ENCODE measurements at regions not wholly inside any gene's neighbourhood (a gene's known extent, or its start where the extent isn't known, plus 50 kb on each side); places are given as distances from the start of the nearest gene placed in this dataset.

DNA sequence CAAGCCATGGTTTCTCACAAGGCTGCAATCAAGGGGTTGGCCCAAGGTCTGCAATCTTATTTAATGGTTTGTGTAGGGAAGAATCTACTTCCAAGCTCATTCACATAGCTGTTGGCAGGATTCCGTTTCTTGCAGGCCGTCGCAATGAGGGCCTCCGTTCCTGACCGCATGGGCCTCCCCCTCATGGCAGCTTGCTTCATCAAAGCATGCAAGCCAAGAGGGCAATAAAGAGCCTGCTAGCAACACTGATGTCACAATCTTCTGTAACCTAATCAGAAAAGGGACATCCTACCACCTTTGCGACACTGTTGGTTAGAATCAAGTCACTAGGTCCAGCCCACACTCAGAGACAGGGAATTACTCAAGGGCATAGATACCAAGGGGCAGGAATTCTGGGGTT, 95.5 kb downstream of the CCT6B start:
- BruUV-seq (replicated peaks) = no TSS peak
- Histone ChIP-seq H3K36me3 (ENCODE audit: insufficient read depth, low read length, poor library complexity, severe bottlenecking) (no peaks in the 10 kb centered on the region), H3K27me3 (replicated peaks; ENCODE audit: insufficient read depth, low read depth, low read length, poor library complexity) (no peaks in the 10 kb centered on the region), H3K9me3 (ENCODE audit: low read depth, low read length, poor library complexity, severe bottlenecking) (no peaks in the 10 kb centered on the region), H3K4me3 (ENCODE audit: low read depth, low read length, poor library complexity, severe bottlenecking) (no peak overlapping the region), H3K4me1 (ENCODE audit: insufficient read depth, low read length, poor library complexity, severe bottlenecking) (no peaks in the 10 kb centered on the region), H3K27ac (ENCODE audit: low read depth, low read length, poor library complexity, severe bottlenecking) (no peak overlapping the region)
- intact Hi-C loops (cut with micrococcal nuclease; ENCODE audit: unreplicated experiment) = no loop called here
- no peak for TF ChIP-seq EZH2 (IDR thresholded peaks at IDR 0.05; ENCODE audit: borderline replicate concordance, low read depth, low read length, poor library complexity, severe bottlenecking)
- TF ChIP-seq, protein P1, sequence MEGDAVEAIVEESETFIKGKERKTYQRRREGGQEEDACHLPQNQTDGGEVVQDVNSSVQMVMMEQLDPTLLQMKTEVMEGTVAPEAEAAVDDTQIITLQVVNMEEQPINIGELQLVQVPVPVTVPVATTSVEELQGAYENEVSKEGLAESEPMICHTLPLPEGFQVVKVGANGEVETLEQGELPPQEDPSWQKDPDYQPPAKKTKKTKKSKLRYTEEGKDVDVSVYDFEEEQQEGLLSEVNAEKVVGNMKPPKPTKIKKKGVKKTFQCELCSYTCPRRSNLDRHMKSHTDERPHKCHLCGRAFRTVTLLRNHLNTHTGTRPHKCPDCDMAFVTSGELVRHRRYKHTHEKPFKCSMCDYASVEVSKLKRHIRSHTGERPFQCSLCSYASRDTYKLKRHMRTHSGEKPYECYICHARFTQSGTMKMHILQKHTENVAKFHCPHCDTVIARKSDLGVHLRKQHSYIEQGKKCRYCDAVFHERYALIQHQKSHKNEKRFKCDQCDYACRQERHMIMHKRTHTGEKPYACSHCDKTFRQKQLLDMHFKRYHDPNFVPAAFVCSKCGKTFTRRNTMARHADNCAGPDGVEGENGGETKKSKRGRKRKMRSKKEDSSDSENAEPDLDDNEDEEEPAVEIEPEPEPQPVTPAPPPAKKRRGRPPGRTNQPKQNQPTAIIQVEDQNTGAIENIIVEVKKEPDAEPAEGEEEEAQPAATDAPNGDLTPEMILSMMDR (conservative IDR thresholded peaks at IDR 0.05; ENCODE audit: low read depth, low read length) = no peak
- DNase-seq (ENCODE audit: low spot score) = no peak
- CTCF ChIA-PET = no interaction called here
- POLR2A ChIA-PET (ENCODE audit: low non-redundant PET) = no interaction called here

- no peak overlapping the region for H3K4me3 ChIP-seq (ENCODE audit: low read depth, low read length, poor library complexity, severe bottlenecking)
- H3K9me3 ChIP-seq (ENCODE audit: low read depth, low read length, poor library complexity, severe bottlenecking) = no peaks in the 10 kb centered on the region
- ChIA-PET CTCF (no interaction called here), POLR2A (ENCODE audit: low non-redundant PET) (no interaction called here)
- BruUV-seq (replicated peaks) = no TSS peak
- H3K36me3 ChIP-seq (ENCODE audit: insufficient read depth, low read length, poor library complexity, severe bottlenecking) = no peaks in the 10 kb centered on the region
- no peak overlapping the region for H3K27ac ChIP-seq (ENCODE audit: low read depth, low read length, poor library complexity, severe bottlenecking)
- intact Hi-C loops (cut with micrococcal nuclease; ENCODE audit: unreplicated experiment) = no loop called here
- H3K27me3 ChIP-seq (replicated peaks; ENCODE audit: insufficient read depth, low read depth, low read length, poor library complexity) = no peaks in the 10 kb centered on the region
- DNase-seq (ENCODE audit: low spot score) = no peak
- no peaks in the 10 kb centered on the region for H3K4me1 ChIP-seq (ENCODE audit: insufficient read depth, low read length, poor library complexity, severe bottlenecking)
- TF ChIP-seq EZH2 (IDR thresholded peaks at IDR 0.05; ENCODE audit: borderline replicate concordance, low read depth, low read length, poor library complexity, severe bottlenecking) = no peak
- TF ChIP-seq, protein P1 (conservative IDR thresholded peaks at IDR 0.05; ENCODE audit: low read depth, low read length) = no peak
Measured at GRCh38 chr17:34862384-34862783, 98.9 kb downstream of the CCT6B start.

- TF ChIP-seq, protein P1 (conservative IDR thresholded peaks at IDR 0.05; ENCODE audit: low read depth, low read length) = no peak
- TF ChIP-seq EZH2 (IDR thresholded peaks at IDR 0.05; ENCODE audit: borderline replicate concordance, low read depth, low read length, poor library complexity, severe bottlenecking) = no peak
- ChIA-PET CTCF (no interaction called here), POLR2A (ENCODE audit: low non-redundant PET) (no interaction called here)
- H3K9me3 ChIP-seq (ENCODE audit: low read depth, low read length, poor library complexity, severe bottlenecking) = no peaks in the 10 kb centered on the region
- H3K27ac ChIP-seq (ENCODE audit: low read depth, low read length, poor library complexity, severe bottlenecking) = no peak overlapping the region
- H3K27me3 ChIP-seq (replicated peaks; ENCODE audit: insufficient read depth, low read depth, low read length, poor library complexity) = no peaks in the 10 kb centered on the region
- DNase-seq (ENCODE audit: low spot score) = no peak
- no TSS peak for BruUV-seq (replicated peaks)
- no peak overlapping the region for H3K4me3 ChIP-seq (ENCODE audit: low read depth, low read length, poor library complexity, severe bottlenecking)
- intact Hi-C loops (cut with micrococcal nuclease; ENCODE audit: unreplicated experiment) = no loop called here
- H3K4me1 ChIP-seq (ENCODE audit: insufficient read depth, low read length, poor library complexity, severe bottlenecking) = no peaks in the 10 kb centered on the region
- no peaks in the 10 kb centered on the region for H3K36me3 ChIP-seq (ENCODE audit: insufficient read depth, low read length, poor library complexity, severe bottlenecking)
Measured at GRCh38 chr17:34861864-34862263, 99.4 kb downstream of the CCT6B start.

Measured in A673 (cell line).